Lung (tissue), 11 donors: ENCODE measurements at regions not wholly inside any gene's neighbourhood (a gene's known extent, or its start where the extent isn't known, plus 50 kb on each side); places are given as distances from the start of the nearest gene placed in this dataset.

Source experiments
- ATAC-seq: fragments of 200-7000 bp; cut with Tn5 transposase; one replicate; pipeline ENCODE4 v1.9.1; 2020; ENCODE audit warnings: moderate number of reproducible peaks; ENCODE audit not compliant: insufficient read depth, low FRiP score
- DNase-seq, 3 donors: peaks; one replicate each; pipeline ENCODE4 v3.0.0-alpha.2; 2013 to 2017
- H3K27ac ChIP-seq, 2 donors: one replicate each; pipeline ENCODE4 v1.5.1; 2013; ENCODE audit warnings: mild to moderate bottlenecking in 2 of 2, moderate library complexity in 2 of 2, control low read depth in 1 of 2, inconsistent platforms in 1 of 2, low read depth in 1 of 2, low read length in 1 of 2
- H3K27me3 ChIP-seq, 3 donors: one replicate each; pipeline ENCODE4 v1.5.1; 2013; ENCODE audit warnings: low read length in 2 of 3; ENCODE audit not compliant: control insufficient read depth in 3 of 3, insufficient read depth in 3 of 3
- H3K36me3 ChIP-seq, 4 donors: one replicate each; pipeline ENCODE4 v1.5.1; 2013; ENCODE audit warnings: low read length in 4 of 4, mild to moderate bottlenecking in 1 of 4, moderate library complexity in 1 of 4; ENCODE audit not compliant: control insufficient read depth in 4 of 4, insufficient read depth in 4 of 4
- H3K4me1 ChIP-seq, 5 donors: one replicate each; pipeline ENCODE4 v1.5.1; 2013; ENCODE audit warnings: low read length in 5 of 5, mild to moderate bottlenecking in 2 of 5, moderate library complexity in 1 of 5; ENCODE audit not compliant: control insufficient read depth in 5 of 5, insufficient read depth in 5 of 5
- H3K4me3 ChIP-seq: one replicate; pipeline ENCODE4 v1.5.1; 2013; ENCODE audit warnings: mild to moderate bottlenecking, control low read depth, moderate library complexity
- H3K9ac ChIP-seq, 2 donors: one replicate each; pipeline ENCODE4 v1.5.1; 2013; ENCODE audit warnings: low read length in 2 of 2, control low read depth in 1 of 2; ENCODE audit not compliant: insufficient read depth in 1 of 2
- H3K9me3 ChIP-seq, 4 donors: one replicate each; pipeline ENCODE4 v1.5.1; 2013; ENCODE audit warnings: low read length in 3 of 4, mild to moderate bottlenecking in 1 of 4, moderate library complexity in 1 of 4; ENCODE audit not compliant: control insufficient read depth in 4 of 4, insufficient read depth in 3 of 4
- CTCF ChIP-seq: IDR thresholded peaks from 2 replicates; pipeline ENCODE4 v1.5.1; 2012; ENCODE audit warnings: mild to moderate bottlenecking; ENCODE audit errors: control extremely low read depth, extremely low read depth
- WGBS, 2 donors: extraction: QIAGEN DNeasy Blood & Tissue Kit; methylation state at CpG; one replicate each; pipeline ENCODE4 v1.1.7; 2013; 5-methylcytosine and 5-hydroxymethylcytosine counted together
- donor health status: control.
- donor health status: control.
- donor health status: Bipolar disorder and iron deficiency.
- donor health status: healthy.
- donor health status: DM: yes; HTN: yes; CAD: no.

- WGBS, 2 donors = 81 to 84% methylated on average over 2 of the region's 2 CpGs
- H3K4me3 ChIP-seq = no peak overlapping the region
- no peaks in the 10 kb centered on the region for H3K27me3 ChIP-seq
- H3K36me3 ChIP-seq = no peaks in the 10 kb centered on the region
- no peak for TF ChIP-seq CTCF
- no peak overlapping the region for H3K27ac ChIP-seq
- no peak for DNase-seq
- ATAC-seq = no peak
- peaks cover 0 to 3% (median 0%) of the 10 kb centered on the region in 4 donors for H3K9me3 ChIP-seq
- no peak overlapping the region for H3K9ac ChIP-seq
- H3K4me1 ChIP-seq = peaks cover 0 to 19% (median 3%) of the 10 kb centered on the region in 5 donors
Observed at GRCh38 chr16:64131423-64131822, 990.4 kb downstream of the CDH11 start.

GRCh38 chr16:64130140-64130539 is 991.7 kb downstream of the CDH11 start:
- Histone ChIP-seq H3K27ac (no peak overlapping the region), H3K4me3 (no peak overlapping the region), H3K27me3 (no peaks in the 10 kb centered on the region), H3K9ac (no peak overlapping the region), H3K36me3 (no peaks in the 10 kb centered on the region), H3K9me3 (peaks cover 0 to 3% (median 0%) of the 10 kb centered on the region in 4 donors), H3K4me1 (peaks cover 0 to 19% (median 3%) of the 10 kb centered on the region in 5 donors)
- WGBS, 2 donors = 64 to 91% methylated on average over 2 of the region's 2 CpGs
- no peak for DNase-seq
- ATAC-seq = no peak
- TF ChIP-seq CTCF = no peak

DNA sequence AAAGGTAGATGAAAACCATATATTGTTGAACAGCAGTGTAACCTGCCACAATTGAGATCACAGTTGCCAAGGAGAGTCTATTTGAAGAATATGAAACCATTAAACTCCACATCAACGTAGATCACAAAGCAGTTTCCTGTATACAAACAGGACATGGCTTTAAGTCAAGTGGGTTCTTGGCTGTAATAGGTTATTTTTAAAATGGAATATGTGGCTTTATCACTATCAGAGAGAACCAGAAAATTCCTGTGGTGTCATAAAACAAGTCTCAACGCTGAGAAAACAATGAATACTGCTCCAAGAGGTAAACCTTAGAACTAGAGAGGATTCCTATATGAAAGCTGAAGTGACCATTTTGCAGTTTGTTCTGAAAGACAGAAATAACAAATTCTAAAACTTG is 999.7 kb downstream of the CDH11 start:
- H3K4me1 ChIP-seq = no peaks in the 10 kb centered on the region
- no peak for TF ChIP-seq CTCF
- H3K9me3 ChIP-seq = no peaks in the 10 kb centered on the region
- H3K9ac ChIP-seq = no peak overlapping the region
- no peaks in the 10 kb centered on the region for H3K36me3 ChIP-seq
- no peak for DNase-seq
- H3K4me3 ChIP-seq = no peak overlapping the region
- ATAC-seq = no peak
- no peaks in the 10 kb centered on the region for H3K27me3 ChIP-seq
- H3K27ac ChIP-seq = no peak overlapping the region
- WGBS, 2 donors = 13 to 20% methylated on average over 2 of the region's 2 CpGs

DNA sequence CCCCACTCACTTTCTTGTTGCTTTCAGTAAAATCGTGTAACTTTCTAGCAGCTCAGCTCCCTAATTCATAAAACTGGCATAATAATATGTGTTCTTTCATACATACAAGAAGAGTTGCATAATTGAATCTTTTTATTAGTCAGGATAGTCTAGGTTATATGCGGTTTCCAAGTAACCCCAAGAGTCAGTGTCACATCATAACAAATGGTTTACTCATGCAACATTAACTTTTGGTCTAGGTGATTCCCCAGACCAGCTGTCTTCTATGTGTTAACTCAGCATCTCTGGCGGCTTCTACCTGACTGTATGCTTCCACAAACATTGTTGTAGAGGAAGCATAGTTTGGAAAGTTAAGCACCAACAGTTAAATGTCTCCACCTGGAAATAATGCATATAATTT is 1000.4 kb downstream of the CDH11 start:
- no peak for TF ChIP-seq CTCF
- DNase-seq = no peak
- no peaks in the 10 kb centered on the region for H3K9me3 ChIP-seq
- no peak overlapping the region for H3K27ac ChIP-seq
- no peak for ATAC-seq
- no peaks in the 10 kb centered on the region for H3K36me3 ChIP-seq
- no peak overlapping the region for H3K4me3 ChIP-seq
- H3K4me1 ChIP-seq = no peaks in the 10 kb centered on the region
- WGBS, 2 donors = 81 to 85% methylated on average over 3 of the region's 3 CpGs
- H3K9ac ChIP-seq = no peak overlapping the region
- no peaks in the 10 kb centered on the region for H3K27me3 ChIP-seq
